ENCODE measurements at regions not wholly inside any gene's neighbourhood (a gene's known extent, or its start where the extent isn't known, plus 50 kb on each side); places are given as distances from the start of the nearest gene placed in this dataset.
"Not testable (repeated sequence)": the region's sequence is repeated elsewhere in the genome, so short reads cannot be mapped to it uniquely, and the experiment has no call there.

DNA sequence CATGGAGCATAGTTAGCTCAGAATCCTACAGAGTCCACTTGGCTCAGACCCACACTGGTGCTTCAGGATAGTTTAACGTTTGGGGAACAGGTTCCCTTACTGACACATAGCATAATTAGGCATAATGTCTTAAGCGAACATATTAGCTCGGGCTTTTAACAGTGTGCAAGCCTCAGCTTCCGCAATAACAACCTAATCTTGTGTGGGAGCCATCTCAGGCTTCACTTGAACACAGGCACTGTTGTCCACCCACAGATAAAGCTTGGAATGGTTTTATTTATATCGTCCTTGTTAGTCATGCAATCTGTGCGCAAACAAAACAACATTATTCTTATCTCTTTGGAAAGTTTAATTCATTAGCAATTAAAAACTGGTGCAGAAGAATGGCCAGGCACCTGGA, 293.5 kb upstream of the NOTCH2NLA start:
- TF ChIP-seq CTCF, POLR2A (IDR thresholded peaks at IDR 0.05): not testable (repeated sequence)
